Breast epithelium (tissue), 3 donors: ENCODE measurements at regions not wholly inside any gene's neighbourhood (a gene's known extent, or its start where the extent isn't known, plus 50 kb on each side); places are given as distances from the start of the nearest gene placed in this dataset.

Experiments
- CTCF ChIP-seq, 3 donors: fragments of 450-650 bp; IDR thresholded peaks; one replicate each; pipeline ENCODE4 v1.5.1; 2016 to 2017; ENCODE audit warnings: antibody characterized with exemption in 3 of 3, mild to moderate bottlenecking in 3 of 3, moderate library complexity in 3 of 3
- POLR2A ChIP-seq: fragments of 450-650 bp; IDR thresholded peaks from one replicate; pipeline ENCODE4 v1.6.1; 2016; ENCODE audit warnings: antibody characterized with exemption, mild to moderate bottlenecking, moderate library complexity
- POLR2AphosphoS5 ChIP-seq, 3 donors: sonication (generic); formaldehyde crosslinking; IDR thresholded peaks; one replicate each; pipeline ENCODE4 v1.6.1; 2017; ENCODE audit warnings: antibody characterized with exemption in 3 of 3

- no peak for TF ChIP-seq POLR2A
- TF ChIP-seq POLR2AphosphoS5 (IDR thresholded peaks at IDR 0.05), result no peak
- TF ChIP-seq CTCF (IDR thresholded peaks at IDR 0.05), result no peak
These were observed 57.6 kb upstream of the MAN1A1 start for GRCh38 chr6:119407156-119407555.
